NCI-H187 treated with DMSO at 0.1 percent for 48 hours (cell line): ENCODE measurements at regions not wholly inside any gene's neighbourhood (a gene's known extent, or its start where the extent isn't known, plus 50 kb on each side); places are given as distances from the start of the nearest gene placed in this dataset.

Experiments used
- DNase-seq: peaks from one replicate; lab custom pipeline; 2025; lab: John Stamatoyannopoulos, UW

GRCh38 chr18:5640939-5641338 is 97.1 kb upstream of the EPB41L3 start:
- no peak for DNase-seq

GRCh38 chr18:5639131-5639530 is 95.3 kb upstream of the EPB41L3 start:
- DNase-seq = no peak

GRCh38 chr18:5632041-5632440 is 88.2 kb upstream of the EPB41L3 start:
- DNase-seq = no peak

GRCh38 chr18:5630900-5631413 is 87.2 kb upstream of the EPB41L3 start:
- DNase-seq = no peak

GRCh38 chr18:5630057-5630899 is 86.5 kb upstream of the EPB41L3 start:
- peak; percentile 72 for DNase-seq

GRCh38 chr18:5628512-5629255 is 84.9 kb upstream of the EPB41L3 start:
- DNase-seq = no peak

GRCh38 chr18:5627776-5628511 is 84.1 kb upstream of the EPB41L3 start:
- no peak for DNase-seq

GRCh38 chr18:5626130-5626880 is 82.5 kb upstream of the EPB41L3 start:
- no peak for DNase-seq

GRCh38 chr18:5625076-5625475 is 81.3 kb upstream of the EPB41L3 start:
- DNase-seq = no peak

GRCh38 chr18:5622905-5623304 is 79.1 kb upstream of the EPB41L3 start:
- no peak for DNase-seq

- no peak for DNase-seq
These were observed 76.5 kb upstream of the EPB41L3 start for GRCh38 chr18:5620289-5620688.

- no peak for DNase-seq
These were observed 75.6 kb upstream of the EPB41L3 start for GRCh38 chr18:5619376-5619775.

GRCh38 chr18:5618047-5618688 is 74.4 kb upstream of the EPB41L3 start:
- DNase-seq = no peak

GRCh38 chr18:5611221-5611620 is 67.4 kb upstream of the EPB41L3 start:
- DNase-seq = no peak

GRCh38 chr18:5608846-5609245 is 65.0 kb upstream of the EPB41L3 start:
- no peak for DNase-seq

GRCh38 chr18:5606951-5607350 is 63.2 kb upstream of the EPB41L3 start:
- DNase-seq = no peak

- DNase-seq = no peak
These were observed 61.0 kb upstream of the EPB41L3 start for GRCh38 chr18:5604778-5605177.

GRCh38 chr18:5603153-5603552 is 59.4 kb upstream of the EPB41L3 start:
- no peak for DNase-seq

GRCh38 chr18:5601188-5601624 is 57.4 kb upstream of the EPB41L3 start:
- DNase-seq = no peak

GRCh38 chr18:5600378-5601071 is 56.7 kb upstream of the EPB41L3 start:
- no peak for DNase-seq

- no peak for DNase-seq
These were observed 52.8 kb upstream of the EPB41L3 start for GRCh38 chr18:5596585-5596984.
